IgD-negative memory B cell (primary cell): ENCODE measurements at regions not wholly inside any gene's neighbourhood (a gene's known extent, or its start where the extent isn't known, plus 50 kb on each side); places are given as distances from the start of the nearest gene placed in this dataset.

Source experiments
- H3K27ac Mint-ChIP-seq, 3 donors: one replicate each; pipeline ENCODE4 v1.8.0; 2020 to 2022; ENCODE audit warnings: mild to moderate bottlenecking in 3 of 3, mixed read lengths in 3 of 3, moderate library complexity in 1 of 3
- H3K27me3 Mint-ChIP-seq: one replicate; pipeline ENCODE4 v1.8.0; 2021; ENCODE audit warnings: mixed read lengths
- H3K36me3 Mint-ChIP-seq: one replicate; pipeline ENCODE4 v1.8.0; 2020; ENCODE audit warnings: mild to moderate bottlenecking, mixed read lengths
- H3K4me1 Mint-ChIP-seq, 3 donors: one replicate each; pipeline ENCODE4 v1.8.0; 2020 to 2022; ENCODE audit warnings: mixed read lengths in 3 of 3, mild to moderate bottlenecking in 1 of 3
- H3K4me3 Mint-ChIP-seq, 4 donors: one replicate each; pipeline ENCODE4 v1.8.0; 2020 to 2022; ENCODE audit warnings: mild to moderate bottlenecking in 4 of 4, mixed read lengths in 4 of 4, moderate library complexity in 3 of 4
- H3K9me3 Mint-ChIP-seq, 3 donors: one replicate each; pipeline ENCODE4 v1.8.0; 2020 to 2021; ENCODE audit warnings: mixed read lengths in 3 of 3, mild to moderate bottlenecking in 1 of 3

DNA sequence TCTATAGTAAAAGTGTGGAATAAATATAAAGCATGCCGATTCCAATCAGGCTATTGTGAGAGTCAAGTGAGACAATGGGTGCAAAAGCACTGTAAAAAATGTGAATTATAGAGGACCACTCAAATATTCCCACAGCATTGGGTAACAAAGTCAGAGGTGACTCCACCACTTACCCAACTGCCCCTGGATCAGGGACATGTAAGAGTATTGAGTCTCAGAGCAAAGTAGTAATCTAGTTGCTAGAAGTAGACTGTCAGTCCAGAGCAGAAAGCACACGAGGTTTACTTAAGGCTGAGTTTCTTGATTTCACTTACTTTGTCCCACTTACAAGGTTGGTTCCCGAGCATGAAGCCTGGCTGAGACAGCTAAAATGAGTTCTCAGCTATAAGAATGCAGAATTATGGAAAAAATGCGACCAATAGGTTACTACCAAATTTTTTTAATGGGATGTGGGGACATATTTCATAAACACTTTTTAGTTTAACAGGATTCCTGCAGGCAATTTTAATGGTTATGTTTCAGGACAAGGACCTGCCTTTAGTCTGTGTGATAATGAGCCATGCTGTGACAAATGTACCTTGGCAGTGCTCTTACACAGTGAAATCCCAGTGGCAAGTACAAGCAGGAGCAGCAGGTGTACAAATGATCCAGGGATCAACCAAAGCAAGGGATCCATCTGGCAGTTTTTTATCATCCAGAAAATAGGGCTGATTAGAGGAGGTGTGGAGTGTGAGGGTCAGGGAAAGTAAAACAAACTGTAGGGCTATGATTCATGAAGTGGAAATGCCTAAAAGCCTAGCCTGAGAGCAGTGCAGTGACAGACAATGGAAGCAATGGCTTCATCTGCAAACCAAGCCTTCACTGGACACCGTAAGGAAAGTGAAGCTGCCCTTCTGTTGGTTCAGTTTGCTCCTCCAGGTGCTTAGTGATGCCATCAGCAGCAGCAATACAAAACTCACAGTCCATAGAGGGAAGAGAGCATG, 156.2 kb upstream of the SPAG17 start:
- Mint-ChIP-seq H3K4me1 (no peaks in the 10 kb centered on the region), H3K27me3 (peaks cover 2% of the 10 kb centered on the region), H3K36me3 (peaks cover 2% of the 10 kb centered on the region), H3K4me3 (no peak overlapping the region), H3K27ac (no peak overlapping the region), H3K9me3 (no peaks in the 10 kb centered on the region)

DNA sequence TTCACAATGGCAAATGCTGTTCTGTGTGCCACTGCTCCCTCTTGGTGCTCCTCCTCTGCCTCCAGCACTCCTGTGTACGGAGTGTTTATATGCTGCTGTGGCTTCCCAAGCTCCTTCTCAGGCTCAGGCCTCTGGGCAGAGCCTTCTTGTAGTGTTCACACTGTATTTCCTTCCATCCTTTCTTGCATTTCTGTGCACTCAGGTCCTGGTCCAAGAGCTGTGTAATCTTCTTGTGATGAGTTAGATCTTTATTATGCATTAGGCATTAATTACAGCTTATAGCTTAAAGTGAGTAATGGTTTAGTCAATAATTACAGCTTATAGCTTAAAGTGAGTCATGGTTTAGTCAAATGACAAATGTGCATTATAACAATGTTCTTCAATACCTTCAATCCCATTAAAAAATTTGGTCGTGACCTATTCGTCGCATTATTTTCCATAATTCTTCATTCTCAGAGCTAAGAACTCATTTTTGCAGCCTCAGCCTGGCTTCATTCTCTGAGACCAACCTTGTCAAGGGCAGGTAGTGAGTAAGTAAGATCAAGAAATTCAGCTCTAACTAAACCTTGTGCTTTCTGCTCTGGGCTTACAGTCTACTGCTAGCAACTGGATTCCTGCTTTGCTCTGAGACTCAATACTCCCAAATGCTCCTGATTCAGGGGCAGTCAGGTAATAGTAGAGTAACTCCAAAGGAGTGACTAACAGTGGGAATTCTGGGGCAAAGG, 154.5 kb upstream of the SPAG17 start:
- H3K36me3 Mint-ChIP-seq = peaks cover 2% of the 10 kb centered on the region
- no peak overlapping the region for H3K27ac Mint-ChIP-seq
- no peak overlapping the region for H3K4me3 Mint-ChIP-seq
- H3K4me1 Mint-ChIP-seq = no peaks in the 10 kb centered on the region
- no peaks in the 10 kb centered on the region for H3K9me3 Mint-ChIP-seq
- H3K27me3 Mint-ChIP-seq = peaks cover 2% of the 10 kb centered on the region

DNA sequence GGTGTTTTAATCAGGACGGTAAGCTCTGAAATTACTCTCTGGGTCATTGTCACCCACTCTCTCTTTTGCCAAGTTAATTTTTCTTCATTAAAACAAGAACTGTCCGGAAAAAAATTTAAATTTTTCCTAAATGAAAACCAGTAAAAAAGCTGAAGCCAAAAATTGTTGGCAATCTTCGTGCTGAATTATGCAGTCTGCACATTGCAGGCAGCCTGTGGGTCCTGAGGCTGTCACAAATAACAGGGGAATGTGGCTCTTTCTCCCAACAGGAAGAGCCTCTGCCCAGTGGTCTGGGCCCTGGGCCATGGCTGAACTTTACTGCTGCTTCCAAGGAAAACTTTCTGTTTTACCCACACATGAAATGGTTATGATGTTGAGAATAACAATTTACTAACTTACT, 153.9 kb upstream of the SPAG17 start:
- peaks cover 3% of the 10 kb centered on the region for H3K27me3 Mint-ChIP-seq
- no peak overlapping the region for H3K4me3 Mint-ChIP-seq
- no peaks in the 10 kb centered on the region for H3K9me3 Mint-ChIP-seq
- no peaks in the 10 kb centered on the region for H3K4me1 Mint-ChIP-seq
- H3K27ac Mint-ChIP-seq = no peak overlapping the region
- peaks cover 2% of the 10 kb centered on the region for H3K36me3 Mint-ChIP-seq

DNA sequence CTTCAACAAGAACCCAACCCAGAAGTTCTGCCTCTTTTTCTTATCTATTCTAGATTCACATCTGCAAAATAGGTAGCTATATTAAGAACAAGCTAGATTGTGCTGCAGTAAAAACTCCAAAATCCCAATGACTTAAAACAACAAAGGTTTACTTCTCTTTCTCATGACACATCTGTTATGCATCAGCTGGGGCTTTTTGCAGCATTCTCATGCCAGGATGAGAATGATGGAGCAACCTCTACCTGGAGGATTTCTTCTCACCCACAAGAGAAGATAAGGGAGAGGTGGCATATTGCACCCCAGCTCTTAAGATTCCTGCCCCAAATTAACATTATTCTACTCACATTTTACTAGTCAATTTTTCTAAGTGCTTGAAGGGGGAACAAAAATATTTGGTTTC, 152.3 kb upstream of the SPAG17 start:
- Mint-ChIP-seq H3K4me1 (no peaks in the 10 kb centered on the region), H3K27ac (no peak overlapping the region), H3K36me3 (peaks cover 2% of the 10 kb centered on the region), H3K9me3 (no peaks in the 10 kb centered on the region), H3K4me3 (no peak overlapping the region), H3K27me3 (peaks cover 2% of the 10 kb centered on the region)

DNA sequence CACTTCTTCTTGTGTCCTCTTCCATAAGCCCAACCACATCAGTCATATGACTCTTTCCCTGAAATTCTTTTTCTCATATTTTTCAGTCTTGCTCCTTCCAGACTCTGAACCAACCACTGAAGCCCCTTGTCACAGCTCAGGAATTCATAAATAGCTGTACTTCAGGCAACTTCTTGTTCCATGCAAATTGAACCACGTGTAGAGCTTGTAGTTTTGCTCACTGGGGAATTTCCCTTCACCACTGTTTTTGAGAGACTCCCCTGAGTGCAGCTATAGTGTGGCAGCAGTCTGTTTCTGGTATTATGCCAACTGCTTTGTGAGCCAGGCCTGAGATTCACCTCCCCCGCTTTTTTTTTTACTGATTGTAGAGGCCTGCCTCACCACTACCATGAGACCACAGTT, 150.3 kb upstream of the SPAG17 start:
- Mint-ChIP-seq H3K4me3 (no peak overlapping the region), H3K27me3 (peaks cover 2% of the 10 kb centered on the region), H3K4me1 (peaks cover 0 to 2% (median 0%) of the 10 kb centered on the region in 3 donors), H3K36me3 (peaks cover 2% of the 10 kb centered on the region), H3K27ac (no peak overlapping the region), H3K9me3 (no peaks in the 10 kb centered on the region)

DNA sequence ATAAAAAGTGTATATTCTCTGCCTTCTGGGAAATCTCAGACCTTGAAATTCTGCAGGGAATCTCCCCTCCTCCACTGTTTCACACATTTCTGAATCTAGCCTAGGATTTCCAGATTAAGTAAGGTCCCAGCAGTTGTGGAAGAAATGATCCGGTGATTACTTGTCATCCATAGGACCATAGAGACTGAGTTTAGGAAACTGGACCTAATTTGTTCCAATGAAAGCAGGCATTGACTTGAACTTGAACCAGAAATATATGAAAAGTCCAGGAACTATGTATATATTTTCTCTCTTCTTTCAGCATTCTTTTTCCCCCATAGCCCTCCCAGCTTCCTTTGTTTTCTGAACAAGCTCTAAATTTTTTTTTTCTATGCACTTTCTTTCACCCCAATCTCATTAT, 149.5 kb upstream of the SPAG17 start:
- H3K36me3 Mint-ChIP-seq = peaks cover 2% of the 10 kb centered on the region
- H3K27me3 Mint-ChIP-seq = peaks cover 2% of the 10 kb centered on the region
- H3K4me1 Mint-ChIP-seq = peaks cover 0 to 2% (median 0%) of the 10 kb centered on the region in 3 donors
- no peak overlapping the region for H3K27ac Mint-ChIP-seq
- no peaks in the 10 kb centered on the region for H3K9me3 Mint-ChIP-seq
- no peak overlapping the region for H3K4me3 Mint-ChIP-seq

DNA sequence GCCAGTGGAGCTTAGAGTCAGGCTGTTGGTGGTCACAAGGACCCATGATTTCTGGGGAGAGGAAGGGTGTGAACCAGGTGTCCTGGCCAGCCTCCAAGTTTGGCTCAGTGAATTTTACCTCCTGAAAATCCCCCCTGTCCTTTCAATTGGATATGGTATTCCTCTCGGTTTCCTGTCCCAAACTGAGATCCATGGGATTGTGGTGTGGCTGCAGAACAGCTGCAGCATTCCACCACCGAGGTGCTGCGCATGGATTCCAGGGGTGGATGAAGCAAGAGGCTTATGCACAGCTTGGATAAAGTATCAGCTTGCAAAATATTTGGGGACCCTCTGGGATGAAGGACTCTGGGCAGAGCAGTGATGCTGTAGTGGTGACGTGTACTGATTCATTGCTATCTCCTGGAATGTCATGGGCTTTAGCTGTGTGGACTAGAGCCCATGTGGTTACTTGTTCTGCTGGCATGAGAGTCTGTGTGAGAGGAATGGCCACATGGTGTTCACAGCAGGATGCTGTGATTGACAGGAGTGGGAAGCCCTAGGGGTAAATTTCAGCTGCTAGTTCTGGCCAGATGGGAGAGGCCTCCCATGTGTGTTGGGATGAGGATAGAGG, 148.7 kb upstream of the SPAG17 start:
- H3K4me1 Mint-ChIP-seq = peaks cover 0 to 2% (median 0%) of the 10 kb centered on the region in 3 donors
- H3K9me3 Mint-ChIP-seq = no peaks in the 10 kb centered on the region
- H3K27ac Mint-ChIP-seq = no peak overlapping the region
- peaks cover 2% of the 10 kb centered on the region for H3K27me3 Mint-ChIP-seq
- no peak overlapping the region for H3K4me3 Mint-ChIP-seq
- H3K36me3 Mint-ChIP-seq = peaks cover 2% of the 10 kb centered on the region

DNA sequence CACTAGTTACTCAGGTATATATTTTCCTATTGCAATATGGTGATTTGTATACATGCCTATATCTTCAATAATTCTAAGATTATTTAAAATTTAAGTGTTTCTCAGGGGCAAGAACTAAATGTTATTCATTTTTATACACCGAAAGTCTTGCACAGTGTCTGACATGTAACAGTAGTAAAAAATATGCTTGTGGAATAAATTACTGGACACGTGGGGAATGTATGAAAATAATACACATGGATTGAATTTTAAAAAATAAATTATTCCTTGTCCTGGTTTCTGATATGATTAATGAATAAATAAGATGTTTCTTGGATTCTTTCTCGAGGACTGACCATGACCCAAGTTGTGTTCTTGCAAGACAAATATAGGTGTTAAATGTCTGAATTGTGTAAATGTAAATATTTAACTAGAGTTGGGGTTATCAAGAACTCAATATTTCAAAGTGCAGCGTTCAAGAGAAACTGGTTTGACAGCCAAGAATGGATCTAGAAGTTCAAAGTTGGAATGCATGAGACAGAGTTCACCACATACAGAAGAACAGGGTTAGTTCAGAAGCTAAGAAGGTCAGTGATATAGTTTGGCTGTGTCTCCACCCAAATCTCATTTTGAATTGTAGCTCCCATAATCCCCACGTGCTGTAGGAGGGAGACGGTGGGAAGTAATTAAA, 142.1 kb upstream of the SPAG17 start:
- Mint-ChIP-seq H3K4me3 (no peak overlapping the region), H3K27me3 (peaks cover 2% of the 10 kb centered on the region), H3K36me3 (no peaks in the 10 kb centered on the region), H3K27ac (no peak overlapping the region), H3K9me3 (peaks cover 0 to 4% (median 2%) of the 10 kb centered on the region in 3 donors), H3K4me1 (peaks cover 0 to 2% (median 0%) of the 10 kb centered on the region in 3 donors)

DNA sequence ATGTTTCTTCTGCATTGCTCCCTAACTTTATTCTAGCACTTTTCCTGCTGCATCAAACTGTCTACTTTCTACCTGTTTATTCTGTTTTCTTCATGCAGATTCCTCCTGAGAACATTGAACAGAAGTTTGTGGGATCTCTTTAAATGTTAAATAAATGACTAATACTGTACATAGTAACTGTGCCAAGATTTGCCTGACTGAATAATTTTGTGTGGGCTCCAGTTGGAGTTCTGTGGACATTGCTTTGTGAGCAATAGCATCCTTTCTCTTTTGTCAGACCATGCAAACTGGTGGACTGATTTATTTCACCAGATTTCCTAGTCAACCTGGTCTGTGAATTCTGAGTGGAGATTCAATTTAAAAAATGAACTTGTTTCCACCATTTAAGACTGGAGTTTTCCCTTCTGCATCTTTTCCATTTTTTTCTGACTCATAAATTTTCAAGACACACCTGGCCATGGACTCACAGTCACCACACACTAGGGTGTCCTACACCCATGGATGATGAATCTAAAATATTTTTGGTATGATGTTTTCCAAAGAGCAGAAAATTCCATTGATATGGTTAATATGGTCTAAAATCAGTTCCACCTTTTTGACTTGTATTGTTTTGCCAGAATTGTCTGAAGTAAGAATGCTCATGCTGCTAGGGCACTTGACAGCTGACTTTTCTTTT, 140.7 kb upstream of the SPAG17 start:
- Mint-ChIP-seq H3K4me1 (no peaks in the 10 kb centered on the region), H3K36me3 (no peaks in the 10 kb centered on the region), H3K4me3 (no peak overlapping the region), H3K27me3 (peaks cover 2% of the 10 kb centered on the region), H3K9me3 (peaks cover 0 to 4% (median 2%) of the 10 kb centered on the region in 3 donors), H3K27ac (no peak overlapping the region)

DNA sequence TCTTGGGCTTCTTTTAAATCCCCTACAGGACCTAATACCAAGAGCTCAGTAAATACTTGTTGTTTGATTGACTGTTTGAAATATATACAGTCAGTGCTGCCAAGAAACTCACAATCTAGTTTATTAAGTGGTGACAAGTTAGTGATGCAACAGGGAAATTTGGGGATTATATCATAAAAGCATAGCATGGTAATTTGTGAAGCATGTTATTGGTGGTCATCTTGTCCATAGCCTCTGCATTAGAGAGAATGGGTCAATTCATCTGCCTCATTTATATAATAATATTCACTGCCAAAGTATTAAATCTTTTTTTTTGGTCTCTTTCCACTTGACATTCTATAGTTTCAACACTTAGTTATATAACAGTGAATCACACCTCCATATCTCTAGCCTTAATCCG, 138.2 kb upstream of the SPAG17 start:
- no peak overlapping the region for H3K4me3 Mint-ChIP-seq
- peaks cover 2% of the 10 kb centered on the region for H3K27me3 Mint-ChIP-seq
- H3K9me3 Mint-ChIP-seq = peaks cover 1 to 4% (median 2%) of the 10 kb centered on the region in 3 donors
- H3K36me3 Mint-ChIP-seq = no peaks in the 10 kb centered on the region
- H3K27ac Mint-ChIP-seq = no peak overlapping the region
- H3K4me1 Mint-ChIP-seq = no peaks in the 10 kb centered on the region

DNA sequence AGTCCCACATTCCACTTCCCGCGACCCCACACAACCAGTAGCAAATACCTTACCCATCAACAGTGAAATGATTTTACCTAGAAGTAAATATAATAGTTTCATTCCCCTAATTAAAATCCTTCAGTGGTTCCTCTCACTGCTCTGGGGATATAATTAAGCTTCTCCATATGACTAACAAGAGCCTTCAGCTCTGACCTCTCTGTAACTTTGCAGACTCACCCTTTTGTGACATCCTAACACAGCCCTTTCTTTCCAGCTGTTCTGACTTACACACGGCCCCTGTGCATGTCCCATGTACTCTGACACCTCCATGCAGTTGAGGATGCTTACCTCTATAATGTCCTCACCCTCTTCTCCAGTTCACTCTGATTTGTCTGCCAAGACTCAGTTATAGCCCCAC, 137.3 kb upstream of the SPAG17 start:
- no peaks in the 10 kb centered on the region for H3K36me3 Mint-ChIP-seq
- peaks cover 1 to 4% (median 2%) of the 10 kb centered on the region in 3 donors for H3K9me3 Mint-ChIP-seq
- H3K27me3 Mint-ChIP-seq = peaks cover 2% of the 10 kb centered on the region
- no peak overlapping the region for H3K4me3 Mint-ChIP-seq
- no peaks in the 10 kb centered on the region for H3K4me1 Mint-ChIP-seq
- no peak overlapping the region for H3K27ac Mint-ChIP-seq

DNA sequence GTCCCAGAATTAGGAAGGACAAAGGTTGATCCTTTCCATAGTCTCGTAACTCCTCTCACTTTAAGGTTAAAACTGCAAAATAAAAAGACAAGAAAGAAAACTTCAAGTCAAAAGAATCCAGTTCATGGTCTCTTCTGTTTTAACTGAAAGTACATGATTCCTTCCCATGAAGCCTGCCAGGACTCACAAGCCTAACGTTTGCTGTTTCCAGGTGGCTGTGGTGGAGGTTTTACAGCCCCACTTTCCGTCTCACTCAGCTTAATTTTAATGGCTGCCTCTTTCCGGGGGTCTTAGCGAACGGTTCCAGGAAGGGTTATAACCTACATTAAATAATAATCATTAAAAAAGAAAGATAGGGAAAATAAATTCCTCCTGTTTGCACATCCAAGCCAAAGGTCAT, 136.8 kb upstream of the SPAG17 start:
- peaks cover 1 to 4% (median 2%) of the 10 kb centered on the region in 3 donors for H3K9me3 Mint-ChIP-seq
- H3K36me3 Mint-ChIP-seq = no peaks in the 10 kb centered on the region
- no peaks in the 10 kb centered on the region for H3K4me1 Mint-ChIP-seq
- no peak overlapping the region for H3K4me3 Mint-ChIP-seq
- peaks cover 2% of the 10 kb centered on the region for H3K27me3 Mint-ChIP-seq
- no peak overlapping the region for H3K27ac Mint-ChIP-seq

DNA sequence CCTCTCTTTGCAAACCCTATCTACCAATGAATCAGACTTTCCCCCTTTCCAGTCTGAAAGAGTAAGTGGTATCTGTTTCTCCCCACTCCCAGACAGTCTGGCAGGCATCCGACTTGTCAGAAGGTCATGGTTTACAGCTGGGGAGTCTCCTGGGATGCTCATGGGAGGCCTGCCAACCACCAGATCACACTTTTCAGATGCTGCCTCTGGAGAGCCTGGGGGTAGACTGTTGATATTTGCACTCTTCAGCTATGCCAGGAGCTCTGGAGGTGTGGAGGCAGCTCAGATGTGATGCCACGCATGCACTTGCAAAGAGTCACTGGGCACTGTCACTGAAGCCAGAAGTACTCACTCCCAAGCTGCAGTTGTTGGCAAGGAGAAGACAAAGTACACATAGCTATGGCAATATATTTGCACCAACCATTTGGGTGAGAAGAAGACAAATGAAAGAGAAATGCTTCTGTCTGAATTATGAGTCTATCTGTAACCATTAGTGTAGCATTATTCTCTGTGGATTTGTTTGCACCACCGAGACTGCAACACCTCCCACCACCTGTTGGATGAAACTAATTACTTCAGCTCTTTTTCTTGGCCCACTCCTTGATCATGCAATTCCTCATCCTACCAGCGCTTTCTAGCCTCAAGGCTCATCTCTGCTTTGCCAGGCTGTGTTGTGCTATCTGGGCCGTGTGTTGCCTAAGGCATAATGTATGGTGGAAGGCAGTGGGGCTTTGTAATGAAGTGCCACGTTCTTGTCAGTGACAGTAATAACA, 133.0 kb upstream of the SPAG17 start:
- no peaks in the 10 kb centered on the region for H3K4me1 Mint-ChIP-seq
- no peaks in the 10 kb centered on the region for H3K36me3 Mint-ChIP-seq
- H3K9me3 Mint-ChIP-seq = peaks cover 0 to 1% (median 0%) of the 10 kb centered on the region in 3 donors
- H3K27ac Mint-ChIP-seq = no peak overlapping the region
- H3K4me3 Mint-ChIP-seq = no peak overlapping the region
- H3K27me3 Mint-ChIP-seq = peaks cover 2% of the 10 kb centered on the region

DNA sequence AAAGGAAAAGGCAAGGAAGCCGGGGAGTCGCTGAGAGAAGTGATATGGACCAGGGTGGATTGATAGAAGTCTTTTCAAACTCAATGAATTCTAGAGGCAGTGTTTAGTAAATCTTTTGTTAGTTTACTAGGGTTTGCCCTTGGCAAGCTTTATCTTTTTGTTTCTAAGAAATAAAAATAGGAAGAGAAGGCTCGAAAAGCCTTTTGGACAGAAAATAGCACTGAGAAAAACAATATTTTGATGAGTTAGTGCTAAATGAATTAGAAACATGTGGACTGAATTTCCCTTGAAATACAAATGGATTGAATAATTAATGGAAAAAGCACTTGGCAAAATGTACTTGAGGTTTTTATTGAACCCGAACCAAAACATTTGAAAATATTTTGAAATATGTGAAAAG, 121.8 kb upstream of the SPAG17 start:
- H3K4me1 Mint-ChIP-seq = no peaks in the 10 kb centered on the region
- peaks cover 0 to 7% (median 0%) of the 10 kb centered on the region in 3 donors for H3K9me3 Mint-ChIP-seq
- H3K27me3 Mint-ChIP-seq = peaks cover 3% of the 10 kb centered on the region
- H3K4me3 Mint-ChIP-seq = no peak overlapping the region
- no peaks in the 10 kb centered on the region for H3K36me3 Mint-ChIP-seq
- no peak overlapping the region for H3K27ac Mint-ChIP-seq
